ENCODE measurements at regions not wholly inside any gene's neighbourhood (a gene's known extent, or its start where the extent isn't known, plus 50 kb on each side); places are given as distances from the start of the nearest gene placed in this dataset.

- Histone ChIP-seq H3K4me3 (ENCODE audit: low read length in 3 of 3) (no peak overlapping the region), H3K9me3 (ENCODE audit: control insufficient read depth in 3 of 3, low read length in 3 of 3) (no peaks in the 10 kb centered on the region), H3K27me3 (ENCODE audit: control insufficient read depth in 3 of 3, insufficient read depth in 3 of 3, low read length in 3 of 3) (no peaks in the 10 kb centered on the region), H3K4me1 (ENCODE audit: control insufficient read depth in 3 of 3, insufficient read depth in 3 of 3, low read length in 3 of 3) (no peaks in the 10 kb centered on the region), H3K36me3 (ENCODE audit: control insufficient read depth in 3 of 3, insufficient read depth in 3 of 3, low read length in 3 of 3) (no peaks in the 10 kb centered on the region), H3K9ac (ENCODE audit: low read depth in 1 of 3, low read length in 3 of 3) (no peak overlapping the region), H3K27ac (ENCODE audit: low read depth, low read length) (no peak overlapping the region)
Measured at GRCh38 chr6:98092331-98092730, 742.0 kb upstream of the POU3F2 start.

- H3K27me3 ChIP-seq (ENCODE audit: control insufficient read depth in 3 of 3, insufficient read depth in 3 of 3, low read length in 3 of 3): no peaks in the 10 kb centered on the region
- no peak overlapping the region for H3K4me3 ChIP-seq (ENCODE audit: low read length in 3 of 3)
- no peak overlapping the region for H3K9ac ChIP-seq (ENCODE audit: low read depth in 1 of 3, low read length in 3 of 3)
- H3K4me1 ChIP-seq (ENCODE audit: control insufficient read depth in 3 of 3, insufficient read depth in 3 of 3, low read length in 3 of 3): no peaks in the 10 kb centered on the region
- no peaks in the 10 kb centered on the region for H3K36me3 ChIP-seq (ENCODE audit: control insufficient read depth in 3 of 3, insufficient read depth in 3 of 3, low read length in 3 of 3)
- no peaks in the 10 kb centered on the region for H3K9me3 ChIP-seq (ENCODE audit: control insufficient read depth in 3 of 3, low read length in 3 of 3)
- no peak overlapping the region for H3K27ac ChIP-seq (ENCODE audit: low read depth, low read length)
Measured at GRCh38 chr6:98094696-98095095, 739.7 kb upstream of the POU3F2 start.

- H3K4me1 ChIP-seq (ENCODE audit: control insufficient read depth in 3 of 3, insufficient read depth in 3 of 3, low read length in 3 of 3): no peaks in the 10 kb centered on the region
- no peak overlapping the region for H3K27ac ChIP-seq (ENCODE audit: low read depth, low read length)
- H3K9me3 ChIP-seq (ENCODE audit: control insufficient read depth in 3 of 3, low read length in 3 of 3): peaks cover 0 to 5% (median 2%) of the 10 kb centered on the region in 3 donors
- no peaks in the 10 kb centered on the region for H3K27me3 ChIP-seq (ENCODE audit: control insufficient read depth in 3 of 3, insufficient read depth in 3 of 3, low read length in 3 of 3)
- H3K9ac ChIP-seq (ENCODE audit: low read depth in 1 of 3, low read length in 3 of 3): no peak overlapping the region
- no peaks in the 10 kb centered on the region for H3K36me3 ChIP-seq (ENCODE audit: control insufficient read depth in 3 of 3, insufficient read depth in 3 of 3, low read length in 3 of 3)
- H3K4me3 ChIP-seq (ENCODE audit: low read length in 3 of 3): no peak overlapping the region
Measured at GRCh38 chr6:98107801-98108200, 726.6 kb upstream of the POU3F2 start.

- Histone ChIP-seq H3K9me3 (ENCODE audit: control insufficient read depth in 3 of 3, low read length in 3 of 3) (no peaks in the 10 kb centered on the region), H3K4me3 (ENCODE audit: low read length in 3 of 3) (no peak overlapping the region), H3K36me3 (ENCODE audit: control insufficient read depth in 3 of 3, insufficient read depth in 3 of 3, low read length in 3 of 3) (no peaks in the 10 kb centered on the region), H3K27me3 (ENCODE audit: control insufficient read depth in 3 of 3, insufficient read depth in 3 of 3, low read length in 3 of 3) (no peaks in the 10 kb centered on the region), H3K9ac (ENCODE audit: low read depth in 1 of 3, low read length in 3 of 3) (no peak overlapping the region), H3K27ac (ENCODE audit: low read depth, low read length) (no peak overlapping the region), H3K4me1 (ENCODE audit: control insufficient read depth in 3 of 3, insufficient read depth in 3 of 3, low read length in 3 of 3) (no peaks in the 10 kb centered on the region)
Measured at GRCh38 chr6:98116455-98116854, 717.9 kb upstream of the POU3F2 start.

- Histone ChIP-seq H3K4me1 (ENCODE audit: control insufficient read depth in 3 of 3, insufficient read depth in 3 of 3, low read length in 3 of 3) (no peaks in the 10 kb centered on the region), H3K27me3 (ENCODE audit: control insufficient read depth in 3 of 3, insufficient read depth in 3 of 3, low read length in 3 of 3) (no peaks in the 10 kb centered on the region), H3K27ac (ENCODE audit: low read depth, low read length) (no peak overlapping the region), H3K4me3 (ENCODE audit: low read length in 3 of 3) (no peak overlapping the region), H3K36me3 (ENCODE audit: control insufficient read depth in 3 of 3, insufficient read depth in 3 of 3, low read length in 3 of 3) (no peaks in the 10 kb centered on the region), H3K9ac (ENCODE audit: low read depth in 1 of 3, low read length in 3 of 3) (no peak overlapping the region), H3K9me3 (ENCODE audit: control insufficient read depth in 3 of 3, low read length in 3 of 3) (no peaks in the 10 kb centered on the region)
Measured at GRCh38 chr6:98117068-98117467, 717.3 kb upstream of the POU3F2 start.

GRCh38 chr6:98118397-98119045 is 715.9 kb upstream of the POU3F2 start:
- H3K4me3 ChIP-seq (ENCODE audit: low read length in 3 of 3): no peak overlapping the region
- no peak overlapping the region for H3K9ac ChIP-seq (ENCODE audit: low read depth in 1 of 3, low read length in 3 of 3)
- H3K27ac ChIP-seq (ENCODE audit: low read depth, low read length): no peak overlapping the region
- no peaks in the 10 kb centered on the region for H3K4me1 ChIP-seq (ENCODE audit: control insufficient read depth in 3 of 3, insufficient read depth in 3 of 3, low read length in 3 of 3)
- no peaks in the 10 kb centered on the region for H3K27me3 ChIP-seq (ENCODE audit: control insufficient read depth in 3 of 3, insufficient read depth in 3 of 3, low read length in 3 of 3)
- no peaks in the 10 kb centered on the region for H3K36me3 ChIP-seq (ENCODE audit: control insufficient read depth in 3 of 3, insufficient read depth in 3 of 3, low read length in 3 of 3)
- no peaks in the 10 kb centered on the region for H3K9me3 ChIP-seq (ENCODE audit: control insufficient read depth in 3 of 3, low read length in 3 of 3)

- Histone ChIP-seq H3K4me3 (ENCODE audit: low read length in 3 of 3) (no peak overlapping the region), H3K36me3 (ENCODE audit: control insufficient read depth in 3 of 3, insufficient read depth in 3 of 3, low read length in 3 of 3) (no peaks in the 10 kb centered on the region)
Measured at GRCh38 chr6:98124171-98124570, 710.2 kb upstream of the POU3F2 start.

GRCh38 chr6:98131290-98131990 is 702.9 kb upstream of the POU3F2 start:
- Histone ChIP-seq H3K4me1 (ENCODE audit: control insufficient read depth in 3 of 3, insufficient read depth in 3 of 3, low read length in 3 of 3) (no peaks in the 10 kb centered on the region), H3K36me3 (ENCODE audit: control insufficient read depth in 3 of 3, insufficient read depth in 3 of 3, low read length in 3 of 3) (no peaks in the 10 kb centered on the region), H3K9me3 (ENCODE audit: control insufficient read depth in 3 of 3, low read length in 3 of 3) (no peaks in the 10 kb centered on the region), H3K27ac (ENCODE audit: low read depth, low read length) (no peak overlapping the region), H3K4me3 (ENCODE audit: low read length in 3 of 3) (no peak overlapping the region), H3K27me3 (ENCODE audit: control insufficient read depth in 3 of 3, insufficient read depth in 3 of 3, low read length in 3 of 3) (no peaks in the 10 kb centered on the region), H3K9ac (ENCODE audit: low read depth in 1 of 3, low read length in 3 of 3) (no peak overlapping the region)

More at GRCh38 chr6:98124171-98124570, 710.2 kb upstream of the POU3F2 start:
- Histone ChIP-seq H3K9me3 (ENCODE audit: control insufficient read depth in 3 of 3, low read length in 3 of 3) (no peaks in the 10 kb centered on the region), H3K27ac (ENCODE audit: low read depth, low read length) (no peak overlapping the region), H3K27me3 (ENCODE audit: control insufficient read depth in 3 of 3, insufficient read depth in 3 of 3, low read length in 3 of 3) (no peaks in the 10 kb centered on the region), H3K4me1 (ENCODE audit: control insufficient read depth in 3 of 3, insufficient read depth in 3 of 3, low read length in 3 of 3) (no peaks in the 10 kb centered on the region), H3K9ac (ENCODE audit: low read depth in 1 of 3, low read length in 3 of 3) (no peak overlapping the region)

GRCh38 chr6:98136333-98136732 is 698.0 kb upstream of the POU3F2 start:
- no peak overlapping the region for H3K27ac ChIP-seq (ENCODE audit: low read depth, low read length)
- no peak overlapping the region for H3K9ac ChIP-seq (ENCODE audit: low read depth in 1 of 3, low read length in 3 of 3)
- no peak overlapping the region for H3K4me3 ChIP-seq (ENCODE audit: low read length in 3 of 3)
- H3K4me1 ChIP-seq (ENCODE audit: control insufficient read depth in 3 of 3, insufficient read depth in 3 of 3, low read length in 3 of 3): no peaks in the 10 kb centered on the region
- H3K27me3 ChIP-seq (ENCODE audit: control insufficient read depth in 3 of 3, insufficient read depth in 3 of 3, low read length in 3 of 3): no peaks in the 10 kb centered on the region
- no peaks in the 10 kb centered on the region for H3K36me3 ChIP-seq (ENCODE audit: control insufficient read depth in 3 of 3, insufficient read depth in 3 of 3, low read length in 3 of 3)
- H3K9me3 ChIP-seq (ENCODE audit: control insufficient read depth in 3 of 3, low read length in 3 of 3): no peaks in the 10 kb centered on the region

GRCh38 chr6:98137391-98137790 is 697.0 kb upstream of the POU3F2 start:
- Histone ChIP-seq H3K4me3 (ENCODE audit: low read length in 3 of 3) (no peak overlapping the region), H3K9ac (ENCODE audit: low read depth in 1 of 3, low read length in 3 of 3) (no peak overlapping the region), H3K9me3 (ENCODE audit: control insufficient read depth in 3 of 3, low read length in 3 of 3) (no peaks in the 10 kb centered on the region), H3K27ac (ENCODE audit: low read depth, low read length) (no peak overlapping the region), H3K4me1 (ENCODE audit: control insufficient read depth in 3 of 3, insufficient read depth in 3 of 3, low read length in 3 of 3) (no peaks in the 10 kb centered on the region), H3K36me3 (ENCODE audit: control insufficient read depth in 3 of 3, insufficient read depth in 3 of 3, low read length in 3 of 3) (no peaks in the 10 kb centered on the region), H3K27me3 (ENCODE audit: control insufficient read depth in 3 of 3, insufficient read depth in 3 of 3, low read length in 3 of 3) (no peaks in the 10 kb centered on the region)

Data from skeletal muscle tissue (tissue), 3 donors.